Fibroblast of gingiva (primary cell): ENCODE measurements at regions not wholly inside any gene's neighbourhood (a gene's known extent, or its start where the extent isn't known, plus 50 kb on each side); places are given as distances from the start of the nearest gene placed in this dataset.
"Not testable (repeated sequence)": the region's sequence is repeated elsewhere in the genome, so short reads cannot be mapped to it uniquely, and the experiment has no call there.

Experiments
- DNase-seq: peaks from one replicate; pipeline ENCODE4 v3.0.0-alpha.2; 2011; ENCODE audit warnings: low read depth

GRCh38 chr7:65621580-65622201 lies 248.0 kb downstream of the ZNF92 start:
- not testable (repeated sequence) for DNase-seq

GRCh38 chr7:65631236-65631635 lies 241.6 kb upstream of the VKORC1L1 start:
- not testable (repeated sequence) for DNase-seq

DNA sequence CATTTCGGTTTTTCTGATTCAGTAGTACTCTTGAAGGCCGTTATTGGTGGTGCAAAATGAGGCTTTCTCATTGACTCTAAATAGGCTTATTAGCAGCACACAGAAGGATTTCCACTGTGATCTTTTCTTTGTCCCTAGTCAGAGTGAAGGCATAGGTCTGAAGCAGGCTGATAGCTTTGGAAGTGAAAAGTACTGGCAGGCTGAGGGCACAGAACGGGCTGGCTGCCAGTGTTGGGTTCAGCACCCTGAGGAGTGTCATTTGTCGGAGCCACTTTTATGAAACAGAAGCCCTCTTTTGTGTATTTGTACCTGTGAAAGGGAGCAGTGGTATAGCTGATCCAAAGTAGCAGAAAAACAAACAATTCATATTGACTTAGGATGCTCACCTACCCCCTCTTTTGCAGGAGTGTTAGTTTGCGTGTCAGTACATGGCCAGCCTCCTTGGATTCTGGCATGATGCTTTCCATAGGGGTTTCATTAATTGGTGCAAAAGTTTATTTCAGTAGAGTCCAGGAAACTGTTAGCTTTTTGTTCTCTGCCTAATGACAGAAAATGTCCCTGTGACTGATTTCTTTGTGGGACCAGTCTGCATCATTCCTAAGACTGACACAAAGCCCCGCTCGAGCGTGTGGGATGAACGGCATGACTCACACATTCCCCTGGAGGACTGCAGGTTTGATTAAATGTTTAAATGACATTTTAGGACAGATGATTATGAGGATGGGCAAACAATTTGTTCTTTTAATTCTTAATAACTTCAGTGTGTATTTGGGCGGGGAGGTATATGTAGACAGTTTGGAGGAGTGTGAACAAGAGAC lies 239.1 kb upstream of the VKORC1L1 start:
- not testable (repeated sequence) for DNase-seq

DNA sequence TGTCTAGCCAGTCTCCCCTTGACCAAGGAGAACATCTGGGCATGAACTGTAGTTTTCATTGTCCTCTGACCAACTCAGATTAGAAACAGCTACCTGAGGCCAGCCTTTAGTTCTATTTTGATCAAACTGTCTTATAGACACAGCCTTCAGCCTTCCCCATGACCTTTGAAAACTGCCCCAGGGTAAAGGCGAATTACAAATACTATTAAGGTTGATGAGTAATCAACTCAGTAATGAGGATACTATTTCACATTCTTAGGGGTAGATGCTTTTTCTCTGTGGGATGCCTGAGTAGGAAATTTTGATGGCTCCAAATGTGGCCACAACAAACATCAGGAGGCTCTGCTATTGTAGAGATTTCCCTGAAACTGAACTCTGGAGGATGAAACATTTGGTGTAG lies 234.0 kb upstream of the VKORC1L1 start:
- not testable (repeated sequence) for DNase-seq

DNA sequence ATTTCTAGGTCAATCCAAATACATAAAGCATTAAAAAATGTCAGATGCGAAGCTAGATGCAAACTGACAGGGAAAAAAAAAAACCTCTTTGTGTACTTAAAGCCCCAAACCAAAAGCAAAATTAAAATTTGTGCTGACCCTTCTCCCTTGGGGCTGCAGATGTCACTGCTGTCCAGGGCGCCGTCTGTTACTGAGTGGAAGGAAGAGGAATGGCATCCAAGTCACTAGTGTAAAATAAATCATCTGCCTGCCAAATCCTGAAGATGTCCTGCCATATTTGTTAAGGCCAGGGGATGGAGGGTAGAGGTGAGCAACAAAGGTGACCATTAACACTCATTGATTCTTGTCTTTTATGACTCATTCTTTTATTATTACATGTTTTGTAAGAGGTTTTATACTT lies 233.2 kb upstream of the VKORC1L1 start:
- DNase-seq = not testable (repeated sequence)

GRCh38 chr7:65643498-65643897 lies 229.4 kb upstream of the VKORC1L1 start:
- DNase-seq = not testable (repeated sequence)

DNA sequence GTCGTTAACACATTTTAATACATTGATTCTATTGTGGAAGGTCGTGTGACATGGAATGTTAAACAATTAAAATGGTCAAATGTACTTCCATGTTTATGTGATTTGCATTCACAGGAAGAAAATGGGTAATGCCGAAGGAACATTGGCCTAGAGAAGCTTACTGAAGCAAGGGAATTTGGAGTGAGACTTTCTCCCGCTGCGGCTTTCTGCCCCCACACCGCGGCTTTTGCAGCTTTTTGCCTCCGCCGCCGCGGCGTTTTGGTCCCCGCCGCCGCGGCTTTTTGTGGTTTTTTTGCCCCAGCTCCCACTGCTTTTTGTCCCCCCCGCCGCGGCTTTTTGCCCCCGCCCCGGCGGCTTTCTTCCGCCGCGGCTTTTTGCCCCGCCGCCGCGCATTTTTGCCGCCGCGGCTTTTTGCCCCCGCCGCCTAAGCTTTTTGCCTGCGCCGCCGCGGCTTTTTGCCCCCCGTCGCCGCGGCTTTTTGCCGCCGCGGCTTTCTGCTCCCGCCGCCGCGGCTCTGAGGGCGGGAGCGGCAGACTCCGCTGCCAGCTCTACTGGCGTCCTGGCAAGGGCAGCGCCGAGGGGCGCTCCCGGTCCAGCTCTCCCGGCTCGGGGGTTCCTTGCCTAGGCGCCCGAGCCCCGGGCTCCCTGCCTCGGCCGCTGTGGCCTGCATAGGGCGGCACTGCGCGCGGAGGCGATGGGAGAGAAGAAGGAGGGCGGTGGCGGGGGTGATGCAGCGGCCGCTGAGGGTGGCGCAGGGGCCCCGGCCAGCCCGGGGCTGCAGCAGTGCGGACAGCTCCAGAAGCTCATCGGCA lies 225.5 kb upstream of the VKORC1L1 start:
- not testable (repeated sequence) for DNase-seq

GRCh38 chr7:65651174-65651573 lies 221.7 kb upstream of the VKORC1L1 start:
- not testable (repeated sequence) for DNase-seq

- not testable (repeated sequence) for DNase-seq
Measured at GRCh38 chr7:65651826-65652592, 220.9 kb upstream of the VKORC1L1 start.

DNA sequence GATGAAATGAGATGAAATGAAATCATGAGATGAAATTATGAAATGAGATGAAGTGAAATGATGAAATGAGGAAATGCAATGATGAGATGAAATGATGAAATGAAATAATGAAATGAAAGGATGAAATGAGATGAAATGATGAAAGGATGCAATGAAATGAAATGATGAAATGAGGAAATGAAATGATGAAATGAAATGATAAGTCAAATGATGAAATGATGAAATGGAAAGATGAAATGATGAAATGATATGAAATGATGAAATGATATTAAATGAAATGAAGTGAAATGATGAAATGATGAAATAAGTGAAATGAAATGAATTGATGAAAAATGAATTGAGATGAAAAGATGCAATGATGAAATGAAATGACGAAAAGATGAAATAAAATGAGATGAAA lies 220.2 kb upstream of the VKORC1L1 start:
- DNase-seq = not testable (repeated sequence)

- not testable (repeated sequence) for DNase-seq
Measured at GRCh38 chr7:65656494-65657188, 216.2 kb upstream of the VKORC1L1 start.

DNA sequence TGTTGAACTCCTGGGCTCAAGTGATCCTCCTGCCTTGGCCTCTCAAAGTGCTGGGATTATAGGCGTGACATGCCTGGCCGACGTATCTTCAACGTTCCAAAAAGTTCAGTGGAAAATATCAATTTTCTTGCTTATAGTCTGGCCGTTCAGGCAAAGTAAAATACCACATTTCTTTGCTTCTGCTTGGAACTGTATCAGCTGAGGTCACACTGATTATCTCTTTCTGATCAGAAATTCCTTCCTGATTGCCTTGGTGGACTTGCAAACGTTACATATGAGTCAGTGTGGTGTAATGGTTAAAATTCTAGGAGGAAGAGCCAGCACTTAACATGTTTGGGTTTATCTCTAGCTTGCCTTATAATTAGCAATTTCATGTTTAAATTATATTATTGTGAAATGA lies 189.5 kb upstream of the VKORC1L1 start:
- DNase-seq = not testable (repeated sequence)

DNA sequence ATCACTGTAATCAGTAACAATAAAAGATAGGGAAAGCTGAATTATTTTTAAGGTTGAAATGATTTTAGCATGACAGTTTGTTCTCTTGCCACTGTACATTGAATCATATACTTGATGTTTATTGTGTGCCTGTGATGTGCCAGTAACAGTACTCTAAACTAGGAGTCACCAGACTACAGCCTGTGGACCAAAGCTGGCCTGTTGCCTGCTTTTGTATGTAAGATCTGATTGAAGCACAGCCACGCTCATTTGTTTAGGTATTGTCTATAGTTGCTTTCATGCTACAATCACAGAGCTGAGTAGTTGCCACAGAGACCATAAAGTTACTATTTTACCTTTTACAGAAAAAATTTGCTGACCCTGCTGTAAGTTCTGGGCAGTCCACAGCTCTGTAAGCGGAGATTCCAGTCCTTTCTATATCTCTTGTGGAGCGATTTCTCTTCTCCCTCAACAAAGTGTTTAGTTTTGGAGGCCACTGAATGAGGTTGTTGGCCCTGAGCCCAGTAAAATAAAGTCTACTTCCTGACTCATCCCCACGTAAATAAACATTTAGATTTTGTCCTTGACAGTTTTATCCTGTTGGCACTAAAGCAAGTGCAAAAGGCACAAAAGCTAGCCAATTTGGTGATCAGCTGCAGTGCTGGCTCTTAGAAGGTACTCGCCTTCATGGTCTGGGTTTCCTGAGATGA lies 173.7 kb upstream of the VKORC1L1 start:
- not testable (repeated sequence) for DNase-seq

- not testable (repeated sequence) for DNase-seq
Measured at GRCh38 chr7:65699715-65700356, 173.0 kb upstream of the VKORC1L1 start.

DNA sequence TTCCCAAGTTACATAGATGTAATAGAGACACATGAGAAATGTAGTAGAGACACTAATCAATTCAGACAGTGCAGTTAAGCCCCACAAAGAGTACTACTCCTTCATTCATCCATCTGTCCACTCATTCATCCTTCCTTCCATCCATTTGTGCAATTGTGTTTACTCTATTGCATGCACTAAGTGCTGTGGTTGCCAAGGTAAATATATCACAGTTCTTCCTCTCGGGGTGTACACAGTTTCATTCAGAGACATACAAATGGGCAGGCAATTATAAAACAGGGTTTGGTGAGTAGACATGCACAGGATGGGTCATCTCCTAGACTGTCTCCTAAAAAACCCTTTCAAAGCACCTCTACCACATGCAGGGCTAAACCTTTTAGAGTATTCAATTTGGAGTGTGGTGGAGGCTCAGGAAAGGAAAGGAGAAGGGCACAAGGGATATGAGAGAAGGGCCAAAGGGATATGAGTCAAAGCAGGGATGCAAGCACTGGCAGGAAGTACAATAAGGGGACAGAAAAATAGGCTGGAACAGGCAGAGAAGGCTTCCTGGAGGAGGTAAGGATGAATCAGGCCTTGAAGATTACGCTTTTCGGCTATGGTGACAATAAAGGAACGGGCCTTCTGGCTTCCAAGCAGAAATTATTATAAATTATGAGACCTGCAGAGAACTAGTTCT lies 153.6 kb upstream of the VKORC1L1 start:
- not testable (repeated sequence) for DNase-seq

DNA sequence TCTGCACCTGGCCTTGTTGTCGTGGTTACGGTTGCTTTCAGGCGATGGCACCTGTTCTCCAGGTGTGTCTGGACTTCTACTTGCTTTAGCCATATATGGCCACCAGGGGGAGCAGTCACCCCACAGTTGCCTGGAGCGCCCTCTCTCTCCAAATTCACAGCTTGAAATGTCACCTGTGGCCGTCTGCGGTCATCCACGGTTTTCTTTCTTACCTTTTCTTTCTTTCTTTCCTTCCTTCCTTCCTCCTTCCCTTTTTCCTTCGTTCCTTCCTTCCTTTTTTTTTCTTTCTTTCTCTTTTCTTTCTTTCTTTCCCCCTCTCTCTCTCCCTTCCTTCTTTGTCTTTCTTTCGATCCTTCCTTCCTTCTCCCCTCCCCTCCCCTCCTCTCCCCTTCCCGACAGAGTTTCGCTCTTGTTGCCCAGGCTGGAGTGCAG lies 150.5 kb upstream of the VKORC1L1 start:
- no peak for DNase-seq

GRCh38 chr7:65727182-65727581 lies 145.7 kb upstream of the VKORC1L1 start:
- DNase-seq = not testable (repeated sequence)

DNA sequence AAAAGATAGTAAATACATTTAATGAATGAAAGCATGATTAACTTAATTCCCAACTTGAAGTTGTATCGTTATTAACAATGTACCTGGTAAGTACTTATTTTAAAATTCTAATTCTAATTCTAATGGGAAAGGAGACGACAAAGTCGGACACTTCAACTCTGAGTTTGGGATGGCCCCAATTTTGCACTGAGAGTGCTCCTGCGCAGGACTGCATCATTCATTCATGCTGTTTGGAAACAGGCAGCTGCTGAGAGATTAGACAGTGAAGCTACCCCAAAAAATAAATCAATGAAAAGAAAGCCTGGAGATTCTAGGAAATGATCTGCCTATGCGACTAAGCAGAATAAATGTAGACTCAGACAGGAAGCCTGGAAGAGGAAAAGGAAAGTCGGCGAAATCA lies 141.7 kb upstream of the VKORC1L1 start:
- DNase-seq = no peak

DNA sequence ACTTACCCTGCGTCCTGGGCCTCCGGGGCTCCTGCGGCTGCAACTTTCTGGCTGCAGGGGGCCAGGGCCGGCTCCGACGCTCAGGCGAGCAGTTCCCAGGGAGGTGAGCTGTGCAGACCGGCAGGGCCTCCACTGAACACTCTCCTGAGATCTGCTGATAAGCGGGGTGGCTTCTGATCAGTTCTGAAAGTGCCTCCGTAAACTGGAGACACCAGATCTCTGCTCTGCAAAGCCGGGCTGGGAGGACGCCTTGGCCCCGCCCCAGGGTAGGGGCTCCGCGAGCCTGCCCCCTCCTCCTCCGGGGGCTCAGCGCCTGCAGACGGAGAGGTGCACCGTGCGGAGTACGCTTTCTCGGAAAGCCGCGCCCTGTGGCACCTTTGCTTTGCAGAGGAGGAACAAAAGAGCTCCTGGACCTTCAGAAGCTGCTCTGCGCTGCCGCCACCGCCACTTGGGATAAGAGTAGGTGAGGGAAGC lies 141.3 kb upstream of the VKORC1L1 start:
- DNase-seq = no peak
